ENCODE measurements at regions not wholly inside any gene's neighbourhood (a gene's known extent, or its start where the extent isn't known, plus 50 kb on each side); places are given as distances from the start of the nearest gene placed in this dataset.

DNA sequence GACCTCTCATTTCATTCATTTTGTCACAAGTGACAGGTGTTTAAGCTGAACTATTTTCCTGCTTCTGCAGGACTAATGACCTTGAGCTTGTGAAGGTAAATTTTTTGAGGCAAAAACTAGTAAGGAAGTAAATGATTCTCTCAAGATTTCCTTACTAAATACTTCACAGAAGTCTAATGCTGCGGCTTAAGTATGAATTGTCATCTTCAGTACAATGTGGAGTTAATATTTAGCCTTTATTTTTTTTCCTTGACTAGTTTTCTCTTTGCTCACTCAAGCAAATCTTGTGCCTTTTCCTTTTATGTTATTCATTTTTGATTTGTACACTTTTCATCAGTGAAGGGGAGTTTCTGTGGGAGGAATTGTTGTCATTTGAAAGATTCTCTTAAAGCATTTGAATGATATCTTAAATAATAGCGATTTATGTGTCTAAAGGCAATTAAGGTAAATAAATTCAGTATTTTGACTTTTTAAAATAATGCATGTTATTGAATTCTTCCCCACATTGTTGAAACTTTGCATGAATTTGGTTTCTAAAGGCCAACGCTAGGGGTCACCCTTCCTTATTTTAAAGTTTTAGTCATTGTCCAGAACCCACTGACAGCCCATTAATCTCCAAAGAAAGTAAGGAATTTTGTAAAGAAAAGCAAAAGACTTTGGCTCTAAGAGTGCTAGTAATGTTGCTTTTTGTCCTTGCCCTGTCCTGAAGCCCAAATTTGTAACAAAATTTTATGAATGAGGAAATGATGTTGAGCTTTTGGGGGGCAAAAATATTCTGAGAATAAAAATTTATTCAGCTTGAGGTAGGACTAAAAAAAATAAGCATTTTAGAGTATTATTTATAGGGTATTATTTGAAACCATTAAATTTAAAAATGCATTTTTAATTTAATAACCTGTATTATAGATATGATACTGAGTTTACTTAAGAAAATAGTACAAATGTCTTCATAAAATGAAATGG, 157.4 kb upstream of the LAMA2 start:
- no CpG with 5 or more reads among the region's 3 CpGs for WGBS (ENCODE audit: extremely low coverage, insufficient read length, low lambda C conversion rate)
- Histone ChIP-seq H2BK15ac (ENCODE audit: low read depth, low read length) (no peak overlapping the region), H3K56ac (ENCODE audit: insufficient read length, low read depth, low read length) (no peak overlapping the region), H3K79me1 (ENCODE audit: insufficient read depth, low read depth, low read length, poor library complexity, severe bottlenecking) (no peaks in the 10 kb centered on the region), H3K9ac (ENCODE audit: extremely low read depth, insufficient read length, low read length) (no peak overlapping the region), H2BK120ac (ENCODE audit: low read depth, low read length, poor library complexity, severe bottlenecking) (no peak overlapping the region), H3K23ac (ENCODE audit: insufficient read length, low read depth, low read length) (no peak overlapping the region), H3K79me2 (ENCODE audit: insufficient read depth, low read length) (no peaks in the 10 kb centered on the region), H2BK20ac (ENCODE audit: low read depth, low read length, poor library complexity, severe bottlenecking) (no peak overlapping the region), H3K4me1 (ENCODE audit: insufficient read depth, low read length) (peaks cover 2% of the 10 kb centered on the region; the same call in 1 of the 2 replicates), H3T11ph (ENCODE audit: low read length) (no peak overlapping the region), H3K23me2 (ENCODE audit: insufficient read length, low read depth, low read length, poor library complexity, severe bottlenecking) (no peaks in the 10 kb centered on the region), H2BK5ac (ENCODE audit: insufficient read length, low read length) (no peak overlapping the region), H3K27me3 (ENCODE audit: insufficient read depth, low read length) (no peaks in the 10 kb centered on the region), H4K91ac (ENCODE audit: insufficient read length, low read depth, low read length) (no peak overlapping the region), H3K4ac (ENCODE audit: low read depth, low read length) (no peak overlapping the region), H4K20me1 (ENCODE audit: control insufficient read depth, insufficient read depth, insufficient read length) (no peaks in the 10 kb centered on the region), H3K9me3 (ENCODE audit: control insufficient read depth, low read depth, low read length) (no peaks in the 10 kb centered on the region), H2BK12ac (ENCODE audit: insufficient read length, low read depth, low read length) (no peak overlapping the region), H3K14ac (ENCODE audit: insufficient read depth, low read length) (no peak overlapping the region), H2AK5ac (ENCODE audit: insufficient read length, low read length) (no peak overlapping the region), H3K27ac (ENCODE audit: insufficient read length, low read depth, low read length) (no peak overlapping the region), H2AFZ (ENCODE audit: low read length) (no peak overlapping the region), H4K5ac (ENCODE audit: insufficient read length, low read depth, low read length) (no peak overlapping the region), H3K18ac (ENCODE audit: insufficient read length, low read depth, low read length) (no peak overlapping the region), H4K8ac (replicated peaks; ENCODE audit: insufficient read length, low read depth, low read length) (no peak overlapping the region), H3K4me2 (ENCODE audit: insufficient read depth, insufficient read length, low read length) (no peak overlapping the region)
- H3K9me3 Mint-ChIP-seq = no peaks in the 10 kb centered on the region; a peak in 1 of 5 replicates
- H3K27ac Mint-ChIP-seq = peak overlapping the region in 1 of 3 experiments; percentile 8; a peak in 1 of 7 replicates
- peaks cover 42 to 45% of the 10 kb centered on the region in 2 experiments for H3K4me1 Mint-ChIP-seq
- no peak overlapping the region for H3K4me3 Mint-ChIP-seq
- no peak for DNase-seq
- H3K36me3 Mint-ChIP-seq (ENCODE audit: insufficient read depth in 1 of 3, low read depth in 3 of 3) = 0 out of 7 replicates have a peak, but pooled peaks cover 0 to 2% (median 0%) of the 10 kb centered on the region in 3 experiments
- TF ChIP-seq, protein P1, sequence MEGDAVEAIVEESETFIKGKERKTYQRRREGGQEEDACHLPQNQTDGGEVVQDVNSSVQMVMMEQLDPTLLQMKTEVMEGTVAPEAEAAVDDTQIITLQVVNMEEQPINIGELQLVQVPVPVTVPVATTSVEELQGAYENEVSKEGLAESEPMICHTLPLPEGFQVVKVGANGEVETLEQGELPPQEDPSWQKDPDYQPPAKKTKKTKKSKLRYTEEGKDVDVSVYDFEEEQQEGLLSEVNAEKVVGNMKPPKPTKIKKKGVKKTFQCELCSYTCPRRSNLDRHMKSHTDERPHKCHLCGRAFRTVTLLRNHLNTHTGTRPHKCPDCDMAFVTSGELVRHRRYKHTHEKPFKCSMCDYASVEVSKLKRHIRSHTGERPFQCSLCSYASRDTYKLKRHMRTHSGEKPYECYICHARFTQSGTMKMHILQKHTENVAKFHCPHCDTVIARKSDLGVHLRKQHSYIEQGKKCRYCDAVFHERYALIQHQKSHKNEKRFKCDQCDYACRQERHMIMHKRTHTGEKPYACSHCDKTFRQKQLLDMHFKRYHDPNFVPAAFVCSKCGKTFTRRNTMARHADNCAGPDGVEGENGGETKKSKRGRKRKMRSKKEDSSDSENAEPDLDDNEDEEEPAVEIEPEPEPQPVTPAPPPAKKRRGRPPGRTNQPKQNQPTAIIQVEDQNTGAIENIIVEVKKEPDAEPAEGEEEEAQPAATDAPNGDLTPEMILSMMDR (conservative IDR thresholded peaks at IDR 0.05) = peak; percentile 83
- H3K27me3 Mint-ChIP-seq (ENCODE audit: low read depth) = no peaks in the 10 kb centered on the region; the same call in 1 of the 2 replicates
